ENCODE measurements at regions not wholly inside any gene's neighbourhood (a gene's known extent, or its start where the extent isn't known, plus 50 kb on each side); places are given as distances from the start of the nearest gene placed in this dataset.

GRCh38 chr1:168980180-168980579 is 126.3 kb upstream of the ATP1B1 start:
- no peak for DNase-seq
- TF ChIP-seq CTCF (IDR thresholded peaks at IDR 0.05): no peak
- TF ChIP-seq POLR2A (IDR thresholded peaks at IDR 0.05): no peak
- H3K27me3 ChIP-seq: no peaks in the 10 kb centered on the region
- intact Hi-C loops (cut with DNase I): no loop called here
- H3K9me3 ChIP-seq: no peaks in the 10 kb centered on the region
- no peak overlapping the region for H3K27ac ChIP-seq
- H3K4me1 ChIP-seq: no peaks in the 10 kb centered on the region
- H3K4me3 ChIP-seq: no peak overlapping the region
- no peaks in the 10 kb centered on the region for H3K36me3 ChIP-seq

DNA sequence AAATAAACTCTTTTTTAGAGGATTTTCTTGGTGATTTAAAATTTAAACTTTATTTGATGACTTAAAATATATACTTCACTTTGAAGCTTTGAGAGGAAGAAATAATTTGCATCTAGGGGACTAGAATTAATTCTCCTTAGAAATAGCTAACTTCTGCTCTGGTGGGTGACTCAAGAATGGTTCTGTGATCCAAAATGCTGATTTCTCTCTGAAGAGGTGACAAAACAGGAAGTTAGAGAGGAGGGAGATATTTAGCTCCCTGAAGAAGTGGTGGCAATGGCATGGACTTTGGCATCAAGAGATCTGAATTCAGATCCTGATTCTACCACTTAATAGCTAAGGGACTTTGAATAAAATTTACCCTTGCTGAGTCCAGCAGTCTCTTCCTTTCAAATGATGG is 125.8 kb upstream of the ATP1B1 start:
- Histone ChIP-seq H3K4me1 (no peaks in the 10 kb centered on the region), H3K27ac (no peak overlapping the region), H3K36me3 (no peaks in the 10 kb centered on the region), H3K4me3 (no peak overlapping the region), H3K9me3 (no peaks in the 10 kb centered on the region), H3K27me3 (no peaks in the 10 kb centered on the region)
- intact Hi-C loops (cut with DNase I): no loop called here
- TF ChIP-seq POLR2A (IDR thresholded peaks at IDR 0.05) (no peak), CTCF (IDR thresholded peaks at IDR 0.05) (no peak)
- no peak for DNase-seq

GRCh38 chr1:168982778-168983177 is 123.7 kb upstream of the ATP1B1 start:
- TF ChIP-seq CTCF (IDR thresholded peaks at IDR 0.05) (no peak), POLR2A (IDR thresholded peaks at IDR 0.05) (no peak)
- Histone ChIP-seq H3K36me3 (no peaks in the 10 kb centered on the region), H3K27ac (no peak overlapping the region), H3K9me3 (no peaks in the 10 kb centered on the region), H3K4me1 (no peaks in the 10 kb centered on the region), H3K27me3 (no peaks in the 10 kb centered on the region), H3K4me3 (no peak overlapping the region)
- no peak for DNase-seq
- 55 to 84% methylated on average over 4 of the region's 4 CpGs for WGBS, 2 donors
- intact Hi-C loops (cut with DNase I): no loop called here

- no peaks in the 10 kb centered on the region for H3K36me3 ChIP-seq
- H3K4me3 ChIP-seq: no peak overlapping the region
- no peak overlapping the region for H3K27ac ChIP-seq
- no peak for TF ChIP-seq POLR2A (IDR thresholded peaks at IDR 0.05)
- TF ChIP-seq CTCF (IDR thresholded peaks at IDR 0.05): no peak
- no peaks in the 10 kb centered on the region for H3K27me3 ChIP-seq
- no peak for DNase-seq
- intact Hi-C loops (cut with DNase I): no loop called here
- WGBS, 2 donors: 90 to 94% methylated on average over 4 of the region's 4 CpGs
- H3K4me1 ChIP-seq: peaks cover 0 to 12% (median 0%) of the 10 kb centered on the region in 3 donors
- no peaks in the 10 kb centered on the region for H3K9me3 ChIP-seq
Measured at GRCh38 chr1:168987330-168987729, 119.2 kb upstream of the ATP1B1 start.

DNA sequence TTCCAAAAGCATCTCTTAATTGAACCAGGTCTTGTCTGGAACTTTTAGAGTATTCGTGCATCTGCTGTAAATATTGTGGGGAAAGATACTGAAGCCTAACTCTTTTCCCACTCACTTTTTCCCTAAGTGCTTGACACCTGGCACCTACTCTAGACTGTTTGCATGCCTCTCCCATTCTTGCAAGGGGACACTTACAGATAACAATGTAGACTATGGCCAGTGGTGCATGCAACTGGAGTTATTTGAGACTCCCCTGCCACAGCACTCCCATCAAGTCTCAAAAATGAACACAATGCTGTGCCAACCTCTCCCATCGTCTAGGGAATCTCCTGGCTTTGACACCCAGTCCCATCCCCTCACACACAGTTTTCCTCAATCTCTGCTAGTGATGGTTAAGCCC is 118.6 kb upstream of the ATP1B1 start:
- H3K9me3 ChIP-seq: no peaks in the 10 kb centered on the region
- H3K27me3 ChIP-seq: no peaks in the 10 kb centered on the region
- DNase-seq: no peak
- intact Hi-C loops (cut with DNase I): no loop called here
- WGBS, 2 donors: 84 to 95% methylated on average over 2 of the region's 2 CpGs
- no peak overlapping the region for H3K27ac ChIP-seq
- peaks cover 0 to 12% (median 0%) of the 10 kb centered on the region in 3 donors for H3K4me1 ChIP-seq
- no peaks in the 10 kb centered on the region for H3K36me3 ChIP-seq
- TF ChIP-seq POLR2A (IDR thresholded peaks at IDR 0.05) (no peak), CTCF (IDR thresholded peaks at IDR 0.05) (no peak)
- H3K4me3 ChIP-seq: no peak overlapping the region
